Activated gamma-delta T cell (primary cell): ENCODE measurements at regions not wholly inside any gene's neighbourhood (a gene's known extent, or its start where the extent isn't known, plus 50 kb on each side); places are given as distances from the start of the nearest gene placed in this dataset.

Experiments used
- DNase-seq: peaks from one replicate; lab custom pipeline; 2025; lab: John Stamatoyannopoulos, UW

DNA sequence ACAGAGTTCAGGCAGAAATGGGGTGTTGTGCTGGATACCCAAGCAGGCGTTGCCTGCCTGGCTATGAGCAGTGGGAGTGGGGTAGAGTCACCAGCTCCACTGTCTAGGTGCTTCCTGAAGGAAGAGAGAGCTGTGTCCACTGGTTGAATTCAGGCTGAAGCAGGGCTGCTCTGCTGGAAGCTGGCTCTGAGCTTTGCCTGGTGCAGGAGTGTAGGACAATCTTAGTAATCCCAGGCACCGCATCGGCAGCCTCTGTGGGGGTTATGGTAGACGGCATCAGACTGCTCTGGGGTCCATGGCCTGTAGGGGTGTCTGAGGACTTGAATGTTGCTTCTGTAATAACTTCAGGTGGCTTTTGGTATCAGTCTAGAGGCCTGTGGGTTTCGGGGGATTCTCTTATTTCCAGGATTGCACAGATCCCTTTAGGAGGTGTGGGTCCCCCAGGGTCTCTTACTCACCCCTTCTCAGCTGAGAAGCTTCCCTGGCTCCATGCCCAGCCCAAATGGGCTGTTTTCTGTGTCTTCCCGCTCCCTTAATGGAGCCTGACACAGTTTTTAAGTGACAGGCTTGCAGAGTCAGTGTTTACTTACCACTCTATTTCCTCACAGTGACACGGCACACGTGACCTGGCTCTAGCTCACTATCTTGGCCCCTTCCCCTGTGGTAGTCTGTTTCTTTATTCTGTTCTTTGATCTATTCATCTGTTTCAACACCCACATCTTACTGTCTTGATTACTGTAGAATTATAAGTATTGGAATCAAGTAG is 644.3 kb downstream of the CBLN2 start:
- DNase-seq = no peak

DNA sequence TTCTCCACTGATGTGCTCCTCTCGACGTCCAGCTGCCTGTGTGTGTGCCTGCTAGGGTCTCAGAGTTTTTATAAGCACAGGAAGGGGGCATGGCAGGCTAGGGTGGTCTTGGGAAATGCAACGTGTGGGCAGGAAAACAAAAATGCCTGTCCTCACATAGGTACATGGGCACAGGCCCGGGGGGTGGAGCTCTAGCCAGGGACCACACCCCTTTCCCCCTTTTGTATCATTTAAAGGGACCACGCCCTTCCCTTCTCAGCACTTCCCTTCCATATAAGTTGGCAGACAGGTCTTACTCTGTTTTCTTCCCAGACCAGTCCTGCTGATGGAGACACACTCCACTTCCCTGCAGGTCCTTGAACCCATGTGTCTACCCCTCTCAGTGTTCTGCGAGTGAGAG is 645.0 kb downstream of the CBLN2 start:
- DNase-seq = no peak

DNA sequence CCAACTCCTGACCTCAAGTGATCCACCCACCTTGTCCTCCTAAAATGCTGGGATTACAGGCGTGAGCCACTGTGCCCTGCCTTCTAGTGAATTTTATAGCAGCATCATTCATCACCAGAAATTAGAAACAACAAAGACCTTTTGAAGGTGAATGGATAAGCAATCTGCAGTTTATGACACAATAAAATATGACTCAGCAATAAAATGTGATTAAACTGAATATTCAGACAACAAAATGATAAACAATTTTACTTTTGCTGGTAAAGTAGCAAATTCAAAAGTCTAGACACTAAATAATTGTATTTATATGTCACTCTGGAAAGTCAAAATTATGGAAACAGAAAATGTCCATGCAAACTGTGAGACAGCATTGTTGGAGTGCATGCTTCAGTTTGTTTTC is 656.6 kb downstream of the CBLN2 start:
- DNase-seq = no peak

DNA sequence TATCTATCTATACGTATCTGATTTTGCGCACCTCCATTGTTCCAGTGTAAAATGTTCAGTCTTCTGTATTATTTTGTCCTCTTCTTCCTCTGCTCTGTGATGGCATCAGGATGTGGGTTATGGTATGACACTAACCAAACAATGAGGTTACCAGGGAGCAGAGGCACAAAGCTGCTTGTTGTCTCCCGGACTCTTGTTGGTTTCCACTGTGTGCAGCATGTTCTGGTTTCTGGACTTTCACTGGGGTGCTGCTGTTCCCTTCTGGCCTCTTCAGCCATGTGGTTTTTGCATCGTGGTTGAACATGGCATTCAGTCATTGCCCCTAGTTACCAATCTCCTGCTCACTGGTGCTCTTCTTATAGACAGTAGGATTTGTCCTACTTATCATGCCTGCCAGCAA is 665.9 kb downstream of the CBLN2 start:
- DNase-seq = no peak

DNA sequence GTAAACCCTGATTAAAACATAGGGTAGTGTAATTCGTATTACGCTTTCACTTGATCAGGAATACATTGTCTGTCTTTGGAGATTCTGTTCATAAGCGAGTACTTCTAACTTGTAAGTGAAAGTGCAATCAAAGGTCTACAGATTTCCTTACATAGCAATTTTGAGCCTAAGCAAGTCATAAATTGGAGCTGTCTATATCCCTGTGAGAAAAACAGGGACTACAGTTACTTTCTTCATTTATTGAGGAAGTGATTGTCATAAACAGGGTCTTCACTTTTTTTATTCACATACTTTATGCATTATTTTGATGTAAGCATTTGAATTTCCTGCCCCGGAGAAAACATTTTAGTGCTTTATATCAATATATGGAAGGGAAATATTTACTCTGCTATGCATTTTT is 670.4 kb downstream of the CBLN2 start:
- no peak for DNase-seq

DNA sequence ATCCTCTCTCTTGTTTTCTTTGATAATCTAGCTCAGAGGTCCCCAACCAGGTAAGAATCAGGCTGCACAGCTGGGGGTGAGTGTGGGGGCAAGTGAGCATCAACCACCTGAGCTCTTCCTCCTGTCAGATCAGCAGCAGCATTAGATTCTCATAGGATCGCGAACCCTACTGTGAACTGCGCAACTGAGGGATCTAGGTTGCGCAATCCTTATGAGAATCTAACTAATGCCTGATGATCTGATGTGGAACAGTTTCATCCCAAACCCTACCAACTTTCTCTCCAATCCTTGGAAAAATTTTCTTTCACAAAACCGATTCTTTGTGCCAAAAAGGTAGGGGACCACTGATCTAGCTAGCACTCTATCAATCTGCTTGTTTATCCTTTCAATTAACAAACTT is 678.3 kb downstream of the CBLN2 start:
- DNase-seq = no peak

DNA sequence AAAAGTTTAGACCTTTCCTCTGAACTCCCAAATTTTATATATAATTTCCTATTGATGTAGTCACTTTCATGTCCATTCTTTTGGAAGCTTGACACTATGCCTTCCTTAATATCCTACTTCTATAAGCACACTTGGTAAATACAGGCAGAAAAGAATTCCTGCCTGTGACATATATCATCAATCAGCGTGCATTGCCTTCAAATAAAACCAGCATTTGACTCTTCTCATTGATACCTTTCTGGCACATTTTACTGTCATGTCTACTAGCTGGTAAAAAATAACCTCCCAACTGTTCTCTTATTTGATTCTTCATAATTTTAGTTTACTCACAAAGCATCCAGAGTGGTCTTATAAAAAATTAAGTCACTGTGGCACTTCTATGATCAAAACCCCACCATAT is 693.5 kb downstream of the CBLN2 start:
- no peak for DNase-seq

DNA sequence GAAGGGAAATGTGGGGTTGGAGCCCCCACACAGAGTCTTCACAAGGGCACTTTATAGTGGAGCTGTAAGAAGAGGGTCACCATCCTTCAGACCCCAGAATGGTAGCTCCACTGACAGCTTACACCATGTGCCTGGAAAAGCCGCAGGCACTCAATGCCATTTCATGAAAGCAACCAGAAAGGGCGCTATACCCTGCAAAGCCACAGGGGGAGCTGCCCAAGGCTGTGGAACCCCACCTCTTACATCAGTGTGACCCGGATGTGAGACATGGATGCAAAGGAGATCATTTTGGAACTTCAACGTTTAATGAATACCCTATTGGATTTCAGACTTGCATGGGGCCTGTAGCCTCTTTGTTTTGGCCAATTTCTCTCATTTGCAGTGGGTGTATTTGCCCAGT is 694.7 kb downstream of the CBLN2 start:
- DNase-seq = no peak

DNA sequence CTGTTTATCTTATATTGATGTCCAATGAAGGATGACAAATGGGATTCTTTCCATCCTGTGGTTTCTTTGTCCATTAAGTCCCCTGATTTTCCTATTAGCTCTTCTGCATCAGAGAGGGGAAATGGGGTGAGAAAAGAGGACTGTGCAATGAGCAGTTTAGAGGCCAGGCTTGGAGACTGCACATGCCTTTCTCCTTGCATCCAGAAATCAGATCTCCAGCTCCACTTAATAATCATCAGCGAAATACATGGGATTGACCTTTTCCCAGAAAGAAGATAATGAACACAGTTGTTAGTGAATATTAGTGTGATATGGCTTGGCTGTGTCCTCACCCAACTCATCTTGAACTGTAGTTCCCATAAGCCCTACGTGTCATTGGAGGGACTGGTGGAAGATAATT is 697.4 kb downstream of the CBLN2 start:
- DNase-seq = no peak

DNA sequence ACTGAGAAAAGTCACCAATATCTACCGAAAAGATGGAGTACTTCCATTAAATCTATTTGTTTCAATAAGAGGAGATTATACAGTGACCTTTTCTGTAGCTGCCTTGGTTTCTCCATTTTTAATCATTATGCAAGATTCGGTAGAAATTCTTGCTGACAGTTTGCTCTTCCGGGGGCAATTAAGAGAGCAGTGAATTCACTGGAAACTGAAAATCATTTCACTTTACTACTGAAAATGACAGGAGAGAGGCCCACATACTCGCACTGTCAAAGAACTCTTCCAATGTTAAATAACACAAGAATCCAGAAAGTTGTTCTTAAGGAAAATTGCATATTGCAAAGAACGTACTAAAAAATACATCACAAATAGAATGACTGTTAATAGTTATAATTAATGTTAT is 699.3 kb downstream of the CBLN2 start:
- DNase-seq = no peak

DNA sequence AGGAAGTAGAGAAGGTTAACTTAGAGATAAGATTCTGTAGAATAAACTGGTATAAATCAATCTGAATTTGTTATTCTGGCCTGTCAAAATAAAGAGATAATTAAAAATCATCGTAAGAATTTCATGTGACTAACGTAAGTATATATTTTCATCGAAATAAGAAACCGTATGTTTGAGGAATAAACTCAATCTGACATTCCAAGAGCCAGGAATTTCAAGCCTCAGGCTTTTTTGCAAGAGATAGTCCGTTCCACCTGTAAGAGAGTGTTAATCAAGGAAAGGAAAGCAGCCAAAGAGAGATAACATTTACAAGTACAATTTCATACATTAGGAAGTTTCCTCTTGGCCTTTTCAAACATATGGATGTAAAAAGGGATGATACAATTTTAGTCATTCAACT is 701.5 kb downstream of the CBLN2 start:
- DNase-seq = no peak

DNA sequence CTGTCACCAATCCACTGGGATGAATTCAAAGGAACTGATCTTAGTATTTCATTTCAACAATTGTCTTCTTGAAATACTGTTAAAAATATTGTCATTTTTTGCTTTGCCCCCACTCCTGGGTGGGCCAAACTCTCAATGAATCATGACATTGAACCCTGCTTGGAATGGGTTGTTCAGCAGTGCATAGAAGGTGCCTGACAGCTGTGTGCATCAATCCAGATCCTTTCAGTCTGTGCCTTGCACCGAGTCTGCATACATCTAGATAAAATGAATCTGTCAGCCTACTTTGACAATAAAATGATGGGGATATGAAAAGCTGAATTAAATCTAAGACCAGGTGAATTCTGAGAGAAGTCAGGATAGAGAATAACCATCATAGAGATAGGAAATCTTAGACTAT is 706.6 kb downstream of the CBLN2 start:
- no peak for DNase-seq

DNA sequence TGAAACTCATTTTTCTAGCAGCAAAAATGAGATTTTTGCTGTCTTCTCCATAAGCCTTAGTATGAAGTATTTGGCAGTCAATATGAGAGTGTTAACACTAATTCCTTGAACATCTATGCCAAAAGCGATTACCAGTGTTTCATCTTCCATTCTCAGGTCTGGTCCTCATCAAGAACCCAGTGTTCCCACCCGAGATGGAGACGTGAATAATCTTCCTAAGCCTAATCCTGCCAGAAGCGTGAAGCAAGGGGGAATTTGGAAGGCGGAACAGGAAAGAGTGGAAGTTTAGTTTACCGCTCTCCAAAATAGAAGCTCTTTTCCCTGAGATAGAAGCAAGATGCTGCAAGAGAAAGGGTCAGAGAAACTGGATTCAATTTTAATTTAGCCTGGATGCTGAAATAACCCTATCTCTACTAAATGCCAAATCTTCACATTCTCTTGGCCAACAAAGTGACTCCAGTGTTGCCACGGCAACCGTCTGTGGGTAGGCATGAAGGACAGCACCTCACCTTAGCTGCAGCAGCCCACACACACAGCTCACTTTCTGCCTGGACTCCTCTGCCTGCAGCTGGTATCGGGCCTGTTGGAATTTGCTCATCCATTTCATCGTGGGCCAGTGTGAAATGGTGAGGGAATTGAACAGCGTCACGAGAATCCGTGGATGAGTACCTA is 711.1 kb downstream of the CBLN2 start:
- DNase-seq = no peak

DNA sequence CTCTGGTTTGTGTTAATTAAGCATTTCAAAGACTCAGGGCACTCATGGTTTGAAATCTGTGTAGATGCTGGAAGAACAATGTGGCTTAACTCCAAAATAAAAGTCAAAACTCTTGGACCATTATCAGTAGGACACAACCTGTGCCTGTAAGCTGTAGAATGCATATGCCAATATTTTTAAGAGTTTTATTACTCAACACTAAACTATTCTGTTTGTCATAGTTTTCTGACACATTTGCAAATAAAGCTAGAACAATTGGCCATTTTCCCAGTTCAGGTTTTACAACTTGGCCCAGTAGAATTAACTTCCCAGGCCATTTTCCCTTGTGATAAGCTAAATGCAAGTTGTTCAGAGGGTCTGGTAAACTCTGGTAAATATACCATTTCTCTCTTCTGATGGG is 713.1 kb downstream of the CBLN2 start:
- no peak for DNase-seq

DNA sequence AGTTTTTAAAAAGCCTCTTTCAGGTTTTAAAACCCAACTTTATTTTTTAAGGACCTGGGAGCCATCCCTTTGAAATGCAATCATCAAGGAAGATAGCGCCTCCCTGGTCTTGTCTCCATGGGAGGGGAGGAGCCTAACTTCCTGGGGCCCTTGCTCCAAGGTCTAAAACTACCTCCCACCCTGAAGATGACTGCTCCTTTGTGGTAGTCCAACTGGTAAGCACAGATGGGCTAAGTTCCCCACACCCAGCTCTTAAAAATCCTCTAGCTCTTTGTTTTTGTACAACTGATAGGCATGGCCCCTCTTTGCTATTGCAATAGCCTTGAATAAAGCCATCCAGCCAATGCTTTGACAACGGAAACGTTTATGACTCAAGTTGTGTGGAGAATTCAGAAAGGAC is 716.8 kb downstream of the CBLN2 start:
- DNase-seq = no peak

DNA sequence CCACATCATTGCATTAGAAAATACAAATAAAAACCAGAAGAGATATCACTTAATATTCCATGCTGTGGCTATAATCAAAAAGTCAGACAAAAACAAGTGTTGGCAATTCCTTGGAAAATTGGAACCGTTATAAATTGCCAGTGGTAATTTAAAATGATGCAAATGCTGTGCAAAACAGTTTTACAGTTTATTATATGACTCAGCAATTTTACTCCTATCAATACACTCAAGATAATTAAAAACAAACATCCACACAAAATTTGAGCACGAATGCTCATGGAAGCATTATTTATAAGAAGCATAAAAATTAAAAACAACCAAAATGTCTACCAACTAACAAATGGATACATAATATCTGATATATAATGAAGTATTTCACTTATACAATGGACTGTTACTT is 728.8 kb downstream of the CBLN2 start:
- DNase-seq = no peak

DNA sequence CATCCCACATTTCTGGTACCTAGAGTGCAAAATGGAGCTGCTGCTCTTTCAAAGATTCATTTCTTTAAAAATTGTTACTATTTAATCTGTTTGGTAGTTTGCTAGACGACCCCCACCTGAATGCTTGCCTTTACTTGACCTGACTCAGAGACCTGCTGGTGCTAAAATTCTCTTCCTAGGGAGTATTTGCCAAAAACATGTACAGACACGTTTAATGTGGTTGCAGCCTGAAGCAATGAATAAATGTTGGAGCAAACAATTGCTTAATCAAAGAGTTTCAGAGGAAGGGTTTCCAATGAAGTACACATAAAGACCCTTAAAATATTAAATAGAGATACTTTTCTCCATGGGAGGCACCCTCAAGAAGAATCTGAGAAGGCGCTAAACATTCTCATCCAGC is 734.4 kb downstream of the CBLN2 start:
- no peak for DNase-seq

DNA sequence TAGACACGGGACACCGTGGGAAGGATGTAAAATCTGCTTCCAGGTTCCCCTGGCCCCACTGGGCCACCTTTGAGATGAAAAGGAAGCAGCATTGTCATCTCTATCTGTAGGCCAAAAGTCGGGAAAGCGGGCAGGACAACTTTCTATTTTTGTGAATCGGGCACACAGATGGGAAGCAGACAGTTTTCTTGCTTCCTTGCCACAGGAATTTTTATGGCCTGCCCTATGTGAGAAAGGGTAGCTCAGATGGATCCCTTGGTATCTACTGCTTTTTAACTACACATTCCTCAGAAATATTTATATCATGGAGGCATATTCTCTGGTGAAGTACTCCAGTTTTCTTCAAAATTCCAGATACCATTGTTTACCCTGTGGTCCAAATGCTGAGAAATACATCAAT is 735.5 kb downstream of the CBLN2 start:
- DNase-seq = no peak

DNA sequence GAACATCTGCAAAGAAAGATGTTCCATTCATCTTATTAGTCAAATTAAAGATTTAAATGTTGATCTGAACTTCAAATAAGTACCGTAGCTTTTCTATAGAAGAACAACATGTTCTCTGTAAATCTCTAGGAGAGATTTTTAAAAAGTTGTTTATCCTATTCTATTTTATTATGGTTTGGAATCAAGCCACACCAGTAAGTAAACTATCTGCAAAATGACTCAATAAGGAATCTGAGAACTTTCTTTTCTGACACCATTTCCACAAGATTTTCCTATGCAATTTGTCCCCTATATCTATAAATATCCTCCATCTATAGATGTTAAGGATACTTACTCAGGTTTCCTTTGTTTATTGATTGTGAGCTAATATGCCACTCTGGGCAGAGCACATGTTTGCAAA is 736.6 kb downstream of the CBLN2 start:
- DNase-seq = no peak

DNA sequence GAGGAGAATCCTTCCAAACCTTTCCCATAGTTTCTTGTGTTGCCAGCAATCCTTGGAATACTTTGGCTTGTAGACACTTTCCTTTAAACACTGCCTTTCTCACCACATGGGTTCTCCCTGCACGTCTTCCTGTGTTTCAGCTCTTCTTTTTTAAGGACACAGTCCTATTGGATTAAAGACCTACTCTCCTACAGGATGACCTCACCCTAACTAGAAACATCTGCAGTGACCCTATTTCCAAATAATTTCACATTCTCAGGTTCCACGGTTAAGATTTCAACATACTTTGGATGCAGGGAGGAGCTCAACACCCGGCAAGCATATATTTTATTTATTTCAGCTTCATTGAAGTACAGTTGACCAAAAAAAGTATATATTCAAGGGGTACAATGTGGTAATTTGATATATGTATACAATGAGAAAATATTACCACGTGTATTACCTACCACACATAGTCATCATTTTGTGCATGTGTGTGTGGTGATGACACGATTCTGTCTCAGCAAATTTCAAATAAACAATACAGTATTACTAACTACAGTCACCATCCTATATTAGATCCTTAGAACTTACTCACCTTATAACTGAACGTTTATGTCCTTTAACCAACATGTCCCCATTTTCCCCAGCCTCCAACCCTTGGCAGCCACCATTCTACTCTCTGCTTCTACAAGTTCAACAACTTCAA is 745.0 kb downstream of the CBLN2 start:
- no peak for DNase-seq

DNA sequence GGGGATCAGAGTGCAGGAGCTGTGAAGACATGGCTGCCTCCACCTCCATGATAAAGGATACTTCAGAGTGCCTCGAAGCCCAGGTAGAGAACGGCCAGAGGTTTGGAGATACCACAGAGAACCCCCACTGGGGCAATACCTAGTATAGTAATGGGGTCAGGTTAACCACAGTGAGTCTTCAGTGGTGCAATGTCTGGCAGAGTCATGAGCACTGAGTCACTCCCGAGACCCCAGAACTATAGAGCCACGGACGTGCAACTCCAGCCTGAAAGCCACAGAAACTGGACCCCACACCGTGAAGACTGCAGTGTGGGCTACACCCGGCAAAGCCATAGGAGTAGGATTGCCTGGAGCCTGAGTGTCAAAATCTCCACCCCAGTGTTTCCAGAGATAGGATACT is 746.6 kb downstream of the CBLN2 start:
- no peak for DNase-seq

DNA sequence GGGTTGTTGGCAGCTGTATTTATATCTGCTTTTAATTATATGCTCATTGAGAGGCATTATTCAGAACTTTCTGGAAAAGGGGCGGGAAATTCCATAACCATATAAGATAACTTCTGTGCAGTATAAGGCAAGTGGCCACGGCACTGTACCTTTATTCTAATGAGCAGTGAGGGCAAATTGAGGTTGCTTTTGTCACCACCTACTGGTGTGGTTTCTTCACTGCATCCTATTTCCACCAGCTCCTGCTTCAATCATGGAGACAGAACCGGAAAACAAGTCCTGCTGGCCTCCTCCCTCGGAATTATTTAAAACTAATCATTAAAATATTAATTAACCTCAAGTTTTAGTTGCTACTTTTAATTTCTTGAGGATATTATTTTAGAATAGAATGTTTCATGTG is 759.4 kb downstream of the CBLN2 start:
- DNase-seq = no peak

DNA sequence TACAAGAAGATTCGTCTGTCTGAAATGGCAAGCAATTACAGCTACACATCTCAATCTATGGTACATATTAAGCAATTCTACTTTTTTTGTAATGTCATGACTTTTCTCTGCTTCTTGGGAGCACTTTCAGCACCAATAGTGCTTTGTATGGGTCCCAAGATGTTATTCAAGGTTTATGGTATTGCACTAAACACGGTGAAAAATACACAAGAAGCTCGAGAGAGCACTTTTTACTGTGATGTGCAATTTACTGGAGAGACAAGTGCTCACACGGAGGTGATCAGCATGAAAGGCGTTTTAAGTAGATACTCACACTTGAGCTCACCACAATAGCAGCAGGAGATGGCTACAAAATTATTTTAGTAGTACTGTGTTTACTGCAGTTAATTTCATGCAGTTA is 783.6 kb downstream of the CBLN2 start:
- DNase-seq = no peak
